M059J (cell line): ENCODE measurements at regions not wholly inside any gene's neighbourhood (a gene's known extent, or its start where the extent isn't known, plus 50 kb on each side); places are given as distances from the start of the nearest gene placed in this dataset.
"Not testable (repeated sequence)": the region's sequence is repeated elsewhere in the genome, so short reads cannot be mapped to it uniquely, and the experiment has no call there.

Source experiments
- DNase-seq: peaks from one replicate; pipeline ENCODE4 v3.0.0-alpha.2; 2012; ENCODE audit warnings: low read depth

DNA sequence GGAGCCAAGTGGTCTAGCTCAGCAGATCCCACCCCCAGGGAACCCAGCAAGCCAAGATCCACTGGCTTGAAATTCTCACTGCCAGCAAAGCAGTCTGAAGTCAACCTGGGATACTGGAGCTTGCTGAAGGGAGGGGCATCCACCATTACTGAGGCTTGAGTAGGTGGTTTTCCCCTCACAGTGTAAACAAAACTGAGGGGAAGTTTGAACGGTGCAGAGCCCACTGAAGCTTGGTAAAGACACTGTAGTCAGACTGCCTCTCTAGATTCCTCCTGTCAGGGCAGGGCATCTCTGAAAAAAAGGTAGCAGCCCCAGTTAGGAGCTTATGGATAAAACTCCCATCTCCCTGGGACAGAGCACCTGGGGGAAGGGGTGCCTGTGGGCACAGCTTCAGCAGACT is 819.5 kb upstream of the EPHA7 start:
- no peak for DNase-seq

DNA sequence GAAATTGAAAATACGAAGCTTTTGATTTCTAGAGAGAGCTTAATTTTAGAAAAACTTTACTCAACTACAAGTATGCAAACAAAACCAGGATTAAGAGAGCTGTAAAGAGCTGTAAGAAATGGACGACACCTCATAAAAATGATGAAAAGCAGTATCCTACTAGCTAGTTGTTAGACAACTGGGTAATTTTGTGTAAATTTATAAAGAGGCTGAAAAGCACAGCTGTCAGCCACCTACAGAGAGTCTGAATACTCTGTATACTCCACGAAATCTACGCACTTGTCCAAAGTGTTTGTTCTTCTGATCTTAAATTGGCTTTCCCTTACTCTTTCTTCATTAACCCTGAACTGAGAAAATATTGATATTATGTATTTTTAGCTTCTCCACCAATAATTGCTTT is 808.4 kb upstream of the EPHA7 start:
- DNase-seq: no peak

DNA sequence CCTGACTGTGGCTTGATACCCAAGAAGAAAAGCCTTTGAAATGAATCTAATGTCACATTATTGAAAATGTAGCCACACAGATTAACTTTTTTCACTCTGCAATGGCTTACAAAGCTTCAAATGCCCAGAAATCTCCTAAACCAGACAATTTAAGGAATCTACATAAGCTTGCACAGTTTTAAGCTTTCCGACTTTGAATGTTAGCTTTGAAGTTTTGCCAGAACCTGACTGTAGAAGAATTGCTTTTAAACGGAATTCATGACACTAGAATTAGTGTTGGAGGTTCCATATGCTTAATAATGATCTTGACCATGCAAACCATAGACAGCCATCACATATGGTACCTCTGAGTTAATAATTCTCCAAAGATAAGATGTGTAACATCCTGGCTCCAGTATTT is 798.5 kb upstream of the EPHA7 start:
- no peak for DNase-seq

DNA sequence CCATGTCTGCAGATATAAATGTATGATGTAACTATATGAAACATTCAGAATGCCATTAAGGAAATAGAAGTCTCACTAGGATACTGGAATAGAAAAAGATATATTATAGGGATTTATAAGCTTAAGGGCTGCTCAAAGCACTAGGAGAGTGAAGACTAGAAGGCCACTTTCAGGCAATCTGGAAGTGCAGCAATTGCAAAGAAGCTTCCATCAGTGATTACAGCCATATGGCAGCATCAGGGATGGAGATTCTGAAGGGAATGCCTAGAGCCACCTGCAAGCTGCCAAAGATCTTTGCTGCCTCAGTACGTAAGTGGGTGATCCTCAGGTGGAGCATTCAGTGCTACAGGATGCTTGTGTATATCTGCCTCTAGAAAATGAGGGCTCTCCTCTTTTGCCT is 796.2 kb upstream of the EPHA7 start:
- no peak for DNase-seq

DNA sequence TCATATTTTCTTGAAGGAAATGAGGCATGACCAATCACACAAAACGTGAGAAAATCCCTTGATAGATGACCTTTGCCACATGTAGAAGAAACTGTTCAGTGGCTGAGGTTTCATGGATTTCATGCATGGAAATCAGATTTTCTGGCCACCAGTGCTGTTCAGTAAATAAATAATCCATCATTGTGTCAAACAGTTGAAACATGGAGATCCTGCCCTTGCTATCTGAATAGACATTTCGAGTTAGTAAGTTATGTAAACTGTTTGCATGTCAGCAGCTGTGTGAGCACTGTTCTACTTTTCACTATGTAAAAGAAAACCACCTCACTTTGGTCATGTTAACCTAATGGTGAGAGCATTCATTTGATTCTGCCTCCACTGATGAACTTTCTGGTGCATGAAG is 793.9 kb upstream of the EPHA7 start:
- no peak for DNase-seq

DNA sequence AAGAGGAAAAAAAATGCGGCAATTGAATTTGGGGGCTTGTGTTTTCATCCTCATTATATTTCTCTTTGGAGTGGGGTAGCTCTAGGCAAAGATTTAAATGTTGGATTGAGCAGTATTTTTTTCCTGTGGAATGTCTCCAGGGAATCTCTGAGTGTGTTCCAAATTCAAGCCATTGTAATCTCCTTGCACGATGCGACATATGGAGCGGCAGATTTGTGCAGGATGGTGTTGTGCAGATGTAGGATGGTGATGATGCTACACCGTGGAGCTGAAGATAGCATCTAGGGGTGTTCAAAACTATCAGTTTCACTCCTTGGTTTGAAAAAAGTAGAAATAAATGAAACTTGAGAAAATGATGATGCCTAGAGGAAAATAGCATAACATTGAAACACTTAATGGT is 777.5 kb upstream of the EPHA7 start:
- no peak for DNase-seq

DNA sequence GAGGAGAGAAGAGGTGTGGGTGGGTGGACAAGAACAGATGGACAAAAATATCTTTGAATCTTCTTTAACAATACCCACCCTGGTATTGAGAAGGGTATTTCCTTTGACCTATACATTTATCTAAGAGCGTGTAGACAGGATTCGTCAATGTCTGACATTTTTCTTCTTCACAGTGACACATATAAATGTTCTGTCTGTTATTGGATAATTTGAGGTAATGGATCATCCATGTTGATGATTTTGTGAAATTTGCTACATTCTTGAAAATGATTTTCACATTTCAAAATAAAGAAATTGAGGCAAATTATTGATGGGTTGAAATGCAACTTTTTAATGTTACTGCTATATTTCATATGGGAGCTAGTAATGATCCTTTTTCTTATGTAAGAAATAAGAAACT is 770.7 kb upstream of the EPHA7 start:
- DNase-seq: no peak

- no peak for DNase-seq
Observed at GRCh38 chr6:94184666-94185464, 765.5 kb upstream of the EPHA7 start.

DNA sequence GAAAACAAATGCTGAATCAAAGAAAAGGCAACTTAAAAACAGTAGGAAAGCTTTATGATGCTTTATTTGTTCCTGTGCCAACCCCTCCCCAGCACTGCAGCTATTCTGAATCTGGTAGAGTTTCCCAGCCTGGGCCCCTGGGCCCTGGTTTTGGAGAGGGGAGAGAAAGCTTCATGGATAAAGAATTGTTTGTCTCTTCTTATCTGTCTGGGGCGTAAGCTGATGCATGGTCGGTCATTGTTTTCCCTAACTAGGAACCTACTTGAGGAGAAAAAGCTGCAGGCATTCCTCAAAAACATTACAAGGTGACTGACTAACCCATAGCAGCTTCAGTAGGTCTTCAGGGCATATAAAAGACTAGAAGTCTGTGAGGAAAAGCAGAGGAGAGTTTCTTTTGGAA is 758.1 kb upstream of the EPHA7 start:
- DNase-seq: no peak

DNA sequence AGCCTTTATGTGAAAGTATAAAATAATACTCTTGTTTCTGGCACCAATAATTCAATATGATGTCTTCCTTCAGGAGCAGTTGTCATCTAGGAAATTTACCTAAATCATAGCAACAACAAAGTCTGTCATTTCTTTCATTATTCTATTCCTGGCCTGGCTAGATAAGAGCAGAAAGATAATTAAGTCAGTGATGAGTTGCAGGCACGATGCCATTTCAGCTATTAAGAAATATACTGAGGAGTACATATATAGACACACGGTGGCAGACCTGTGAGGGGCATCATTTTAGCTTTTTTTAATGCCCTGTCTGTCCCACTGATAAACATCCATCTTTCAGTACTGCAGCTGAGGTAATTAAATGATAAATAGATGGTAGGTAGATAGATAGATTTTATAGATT is 756.1 kb upstream of the EPHA7 start:
- DNase-seq: no peak

DNA sequence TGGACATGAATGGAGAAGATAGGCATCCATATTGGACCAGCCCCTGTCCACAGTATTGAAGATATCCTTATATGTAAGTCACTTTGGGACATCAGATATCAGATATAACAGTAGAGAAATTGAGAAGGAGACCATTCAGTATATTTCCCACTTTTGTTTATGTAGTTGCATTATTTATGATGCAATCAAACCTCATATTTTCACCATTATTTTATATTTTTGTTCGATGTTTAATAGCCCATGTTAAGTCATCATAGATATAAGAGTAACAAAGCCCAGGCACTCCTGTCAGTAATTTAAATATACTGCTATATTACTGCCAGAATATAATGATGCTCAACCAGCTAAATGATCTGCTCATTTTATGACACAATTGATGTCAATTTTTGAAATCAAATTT is 744.5 kb upstream of the EPHA7 start:
- DNase-seq: no peak

GRCh38 chr6:94150886-94151285 is 731.5 kb upstream of the EPHA7 start:
- DNase-seq: no peak

DNA sequence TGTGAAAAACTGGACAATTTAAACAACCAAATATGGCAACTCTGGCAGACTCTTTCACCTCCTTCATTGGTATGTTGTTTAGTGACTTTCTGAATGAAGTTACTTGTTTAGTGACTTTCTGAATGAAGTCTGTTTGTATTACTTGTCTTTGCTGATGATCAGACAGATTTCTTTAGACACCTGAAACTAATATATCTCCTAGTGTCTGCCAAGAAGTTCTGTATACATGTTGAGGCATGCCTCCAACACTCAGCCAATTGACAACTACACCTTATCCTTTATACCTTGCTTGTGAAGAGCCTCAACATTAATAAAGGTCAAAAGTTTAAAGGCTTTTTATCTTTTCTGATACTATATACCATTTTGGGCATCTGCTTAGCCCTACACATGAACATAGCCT is 725.4 kb upstream of the EPHA7 start:
- DNase-seq: no peak

DNA sequence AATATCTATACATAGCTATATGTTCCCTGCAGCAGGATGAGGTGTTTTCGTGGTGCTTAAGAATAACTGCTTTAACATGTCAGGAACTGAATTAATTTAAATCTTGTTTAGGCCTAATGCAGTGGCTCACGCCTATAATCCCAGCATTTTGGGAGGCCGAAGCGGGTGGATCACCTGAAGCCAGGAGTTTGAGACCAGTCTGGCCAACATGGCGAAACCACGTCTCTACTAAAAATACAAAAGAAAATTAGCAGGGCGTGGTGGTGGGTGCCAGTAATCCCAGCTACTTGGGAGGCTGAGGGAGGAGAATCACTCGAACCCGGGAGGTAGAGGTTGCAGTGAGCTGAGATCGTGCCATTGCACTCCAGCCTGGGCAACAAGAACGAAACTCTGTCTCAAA is 717.8 kb upstream of the EPHA7 start:
- not testable (repeated sequence) for DNase-seq

DNA sequence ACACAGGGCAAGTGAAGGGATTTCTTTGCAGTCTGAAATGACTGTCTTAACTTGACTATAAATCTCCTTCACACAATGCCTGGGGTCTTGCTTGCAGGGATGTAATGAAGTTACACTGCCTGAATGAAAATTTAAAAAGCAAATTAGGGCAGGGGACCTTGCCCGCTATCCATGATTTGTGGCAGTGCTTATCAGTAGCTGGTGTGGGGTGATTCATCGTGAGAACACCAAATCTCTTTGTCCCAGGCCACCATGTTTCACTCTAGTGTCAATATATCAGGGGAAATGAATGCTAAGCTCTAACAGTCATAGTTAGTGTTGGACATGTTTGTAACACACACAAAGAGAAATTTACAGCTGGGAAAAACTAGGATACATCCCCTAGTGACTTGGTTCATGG is 713.7 kb upstream of the EPHA7 start:
- DNase-seq: no peak

DNA sequence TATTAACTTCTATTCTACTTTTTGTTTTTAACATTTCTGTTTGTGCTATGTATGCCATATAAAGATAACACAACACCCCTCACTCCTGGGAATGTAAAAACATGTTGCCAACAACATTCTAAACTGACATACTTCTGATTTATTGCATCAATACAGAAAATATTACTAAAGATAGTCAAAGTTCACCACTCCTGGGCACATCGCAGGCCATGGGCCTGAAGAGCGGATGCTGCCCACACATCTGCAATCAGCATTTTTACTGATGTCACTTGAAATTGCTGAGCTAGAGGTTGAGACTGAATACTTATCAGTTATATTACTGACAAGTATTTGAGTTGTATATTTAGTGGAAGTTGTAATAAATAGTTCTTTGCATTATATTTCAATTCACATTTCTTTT is 711.9 kb upstream of the EPHA7 start:
- no peak for DNase-seq

DNA sequence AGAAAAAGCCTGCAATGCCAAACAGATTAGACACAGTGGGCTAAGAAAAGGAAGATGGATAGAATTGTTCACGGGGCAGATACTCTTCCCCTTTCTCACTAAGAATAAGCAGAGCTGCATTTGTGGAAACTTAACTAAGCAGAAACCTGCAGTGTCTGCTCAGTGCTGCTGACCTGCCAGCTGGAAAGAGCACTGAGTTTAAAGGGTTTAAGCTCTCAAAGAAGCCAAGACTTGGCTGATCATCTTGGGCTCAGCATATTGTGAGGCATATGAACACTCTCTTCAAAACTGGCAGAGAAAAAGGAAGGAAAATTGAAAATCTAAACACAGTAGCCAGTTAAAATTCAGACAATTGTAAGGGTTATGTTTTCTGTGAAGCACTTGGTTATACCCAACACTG is 711.1 kb upstream of the EPHA7 start:
- DNase-seq: no peak

DNA sequence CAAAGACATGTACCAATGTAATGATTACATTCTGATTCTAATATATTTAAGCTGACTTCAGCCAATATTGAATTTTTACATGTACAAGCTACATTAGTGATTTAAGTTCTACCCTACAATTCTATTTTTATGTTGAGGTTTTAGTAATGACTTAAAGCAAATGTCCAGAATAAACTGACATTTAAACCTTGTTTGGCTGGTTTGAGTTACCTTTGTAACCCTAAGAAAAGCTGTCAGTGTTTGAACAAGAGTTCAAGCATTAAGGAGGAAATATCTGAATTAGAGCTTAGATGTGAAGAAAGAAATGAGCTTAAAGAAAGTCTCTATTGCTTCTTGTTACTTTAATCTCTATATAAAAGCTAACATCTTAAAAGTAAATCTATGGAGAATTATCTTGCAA is 710.6 kb upstream of the EPHA7 start:
- no peak for DNase-seq

- no peak for DNase-seq
Observed at GRCh38 chr6:94127716-94128115, 708.4 kb upstream of the EPHA7 start.

DNA sequence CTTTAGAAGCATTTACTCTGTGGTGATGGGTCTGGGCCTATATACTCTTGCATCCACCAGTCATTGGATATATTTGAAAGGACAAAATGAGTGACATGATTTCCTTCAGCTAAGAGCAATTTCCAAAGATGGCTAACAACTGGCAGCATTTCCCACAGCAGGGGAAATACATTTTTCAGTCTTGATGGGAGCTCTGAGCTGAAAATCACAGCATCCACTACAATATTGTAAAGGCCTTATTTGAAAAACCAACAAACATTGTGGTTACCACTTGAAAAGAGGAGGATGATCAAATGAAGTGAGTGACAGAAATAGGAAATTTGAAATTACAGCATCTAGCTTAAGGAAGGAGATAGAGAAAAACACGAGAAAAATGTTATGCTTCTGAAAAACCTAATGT is 705.0 kb upstream of the EPHA7 start:
- DNase-seq: no peak

- no peak for DNase-seq
Observed at GRCh38 chr6:94121094-94121493, 701.7 kb upstream of the EPHA7 start.

DNA sequence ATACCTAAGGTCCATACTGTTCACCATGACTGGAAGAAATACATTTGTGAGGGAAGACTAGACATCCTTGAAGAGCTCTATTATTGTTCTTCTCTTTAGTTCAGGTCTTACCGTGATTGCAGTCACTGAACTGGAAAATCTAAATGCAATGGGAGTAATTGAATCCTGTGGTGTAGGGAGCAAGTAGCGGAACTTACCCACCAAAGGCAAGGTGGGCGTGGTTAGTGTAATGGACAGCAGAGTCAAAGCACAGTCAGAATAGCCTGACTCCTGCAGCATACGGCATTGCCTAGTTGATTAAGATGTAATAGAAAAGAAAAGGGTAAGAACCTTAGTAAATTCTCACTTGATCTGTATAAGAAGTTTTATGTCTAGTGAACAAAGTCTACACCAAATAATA is 679.7 kb upstream of the EPHA7 start:
- DNase-seq: no peak

GRCh38 chr6:94095961-94096360 is 676.6 kb upstream of the EPHA7 start:
- no peak for DNase-seq

DNA sequence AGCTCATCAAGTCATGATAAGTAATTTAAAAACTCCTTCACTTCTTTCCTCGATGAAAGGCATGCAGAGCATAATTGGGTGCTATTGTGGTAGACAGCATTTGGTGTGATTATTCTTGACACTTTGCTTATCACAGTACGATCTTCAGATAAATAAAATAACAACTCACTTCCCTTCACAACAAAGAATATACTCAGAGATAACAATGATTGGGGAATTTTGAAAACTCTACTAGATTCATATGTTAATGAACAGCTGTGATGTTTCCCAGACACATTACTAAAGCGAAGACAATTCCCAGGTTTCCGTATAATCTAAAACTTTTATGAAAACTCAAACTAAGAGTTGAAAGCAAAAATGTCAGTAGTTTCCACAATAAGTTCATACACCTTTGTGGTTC is 670.6 kb upstream of the EPHA7 start:
- DNase-seq: no peak
